ENCODE measurements at regions not wholly inside any gene's neighbourhood (a gene's known extent, or its start where the extent isn't known, plus 50 kb on each side); places are given as distances from the start of the nearest gene placed in this dataset.

DNA sequence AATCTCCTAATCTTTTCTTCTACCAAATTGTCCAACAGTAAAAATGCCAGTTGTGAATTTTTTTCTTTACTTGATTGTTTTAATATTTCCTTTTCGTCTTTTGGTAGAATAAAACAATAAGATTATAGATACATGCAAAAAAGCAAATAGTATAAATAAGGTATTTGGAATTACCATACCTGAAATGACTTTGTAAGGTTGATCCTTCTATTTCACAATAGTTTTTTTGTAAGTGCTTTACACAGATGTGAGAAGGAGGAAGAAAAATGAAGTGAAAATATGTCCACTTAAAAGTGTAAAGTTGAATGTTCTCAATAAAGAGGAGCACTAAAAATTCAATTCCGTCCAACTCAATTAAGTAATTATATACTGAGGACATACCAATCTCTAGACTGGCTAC, 457.6 kb downstream of the UTRN start:
- Histone ChIP-seq H4K20me1 (ENCODE audit: control insufficient read depth, insufficient read depth, insufficient read length) (no peaks in the 10 kb centered on the region), H2BK12ac (ENCODE audit: insufficient read length, low read depth, low read length) (no peak overlapping the region), H3K9ac (ENCODE audit: extremely low read depth, insufficient read length, low read length) (no peak overlapping the region), H4K5ac (ENCODE audit: insufficient read length, low read depth, low read length) (no peak overlapping the region), H4K8ac (replicated peaks; ENCODE audit: insufficient read length, low read depth, low read length) (no peak overlapping the region), H2BK5ac (ENCODE audit: insufficient read length, low read length) (no peak overlapping the region), H2AFZ (ENCODE audit: low read length) (no peak overlapping the region), H3T11ph (ENCODE audit: low read length) (no peak overlapping the region), H3K56ac (ENCODE audit: insufficient read length, low read depth, low read length) (no peak overlapping the region), H3K4ac (ENCODE audit: low read depth, low read length) (no peak overlapping the region), H2BK120ac (ENCODE audit: low read depth, low read length, poor library complexity, severe bottlenecking) (no peak overlapping the region), H3K9me3 (ENCODE audit: control insufficient read depth, low read depth, low read length) (no peaks in the 10 kb centered on the region), H4K91ac (ENCODE audit: insufficient read length, low read depth, low read length) (no peak overlapping the region), H3K4me2 (ENCODE audit: insufficient read depth, insufficient read length, low read length) (no peak overlapping the region), H3K23ac (ENCODE audit: insufficient read length, low read depth, low read length) (no peak overlapping the region), H3K14ac (ENCODE audit: insufficient read depth, low read length) (no peak overlapping the region), H2AK5ac (ENCODE audit: insufficient read length, low read length) (no peak overlapping the region), H3K18ac (ENCODE audit: insufficient read length, low read depth, low read length) (no peak overlapping the region), H3K79me1 (ENCODE audit: insufficient read depth, low read depth, low read length, poor library complexity, severe bottlenecking) (no peaks in the 10 kb centered on the region), H3K27me3 (ENCODE audit: insufficient read depth, low read length) (no peaks in the 10 kb centered on the region), H3K79me2 (ENCODE audit: insufficient read depth, low read length) (no peaks in the 10 kb centered on the region), H2BK15ac (ENCODE audit: low read depth, low read length) (no peak overlapping the region), H2BK20ac (ENCODE audit: low read depth, low read length, poor library complexity, severe bottlenecking) (no peak overlapping the region), H3K4me1 (ENCODE audit: insufficient read depth, low read length) (0 out of 2 replicates have a peak, but pooled peaks cover 2% of the 10 kb centered on the region), H3K23me2 (ENCODE audit: insufficient read length, low read depth, low read length, poor library complexity, severe bottlenecking) (no peaks in the 10 kb centered on the region), H3K27ac (ENCODE audit: insufficient read length, low read depth, low read length) (no peak overlapping the region)
- TF ChIP-seq, protein P1, sequence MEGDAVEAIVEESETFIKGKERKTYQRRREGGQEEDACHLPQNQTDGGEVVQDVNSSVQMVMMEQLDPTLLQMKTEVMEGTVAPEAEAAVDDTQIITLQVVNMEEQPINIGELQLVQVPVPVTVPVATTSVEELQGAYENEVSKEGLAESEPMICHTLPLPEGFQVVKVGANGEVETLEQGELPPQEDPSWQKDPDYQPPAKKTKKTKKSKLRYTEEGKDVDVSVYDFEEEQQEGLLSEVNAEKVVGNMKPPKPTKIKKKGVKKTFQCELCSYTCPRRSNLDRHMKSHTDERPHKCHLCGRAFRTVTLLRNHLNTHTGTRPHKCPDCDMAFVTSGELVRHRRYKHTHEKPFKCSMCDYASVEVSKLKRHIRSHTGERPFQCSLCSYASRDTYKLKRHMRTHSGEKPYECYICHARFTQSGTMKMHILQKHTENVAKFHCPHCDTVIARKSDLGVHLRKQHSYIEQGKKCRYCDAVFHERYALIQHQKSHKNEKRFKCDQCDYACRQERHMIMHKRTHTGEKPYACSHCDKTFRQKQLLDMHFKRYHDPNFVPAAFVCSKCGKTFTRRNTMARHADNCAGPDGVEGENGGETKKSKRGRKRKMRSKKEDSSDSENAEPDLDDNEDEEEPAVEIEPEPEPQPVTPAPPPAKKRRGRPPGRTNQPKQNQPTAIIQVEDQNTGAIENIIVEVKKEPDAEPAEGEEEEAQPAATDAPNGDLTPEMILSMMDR (conservative IDR thresholded peaks at IDR 0.05): no peak
- no peak for DNase-seq
- Mint-ChIP-seq H3K9me3 (no peaks in the 10 kb centered on the region), H3K4me1 (peaks cover 18 to 20% of the 10 kb centered on the region in 2 experiments), H3K27me3 (ENCODE audit: low read depth) (no peaks in the 10 kb centered on the region; the same call in 1 of the 2 replicates), H3K27ac (peak overlapping the region in 1 of 3 experiments; percentile 49; a peak in 1 of 7 replicates), H3K36me3 (ENCODE audit: insufficient read depth in 1 of 3, low read depth in 3 of 3) (peaks cover 0 to 2% (median 0%) of the 10 kb centered on the region in 3 experiments; a peak in 1 of 7 replicates), H3K4me3 (no peak overlapping the region)
- no CpG with 5 or more reads among the region's 2 CpGs for WGBS (ENCODE audit: extremely low coverage, insufficient read length, low lambda C conversion rate)

Measured in H9 (cell line).